ENCODE measurements at regions not wholly inside any gene's neighbourhood (a gene's known extent, or its start where the extent isn't known, plus 50 kb on each side); places are given as distances from the start of the nearest gene placed in this dataset.

- ATAC-seq (peak; percentile 97), DNase-seq (peak; percentile 87)
- intact Hi-C loops (cut with micrococcal nuclease) = no loop called here
These were observed 243.9 kb downstream of the SNX13 start for GRCh38 chr7:17696422-17696821.

- peak; percentile 87 for ATAC-seq
- peak; percentile 51 for DNase-seq
- intact Hi-C loops (cut with micrococcal nuclease) = no loop called here
These were observed 243.0 kb downstream of the SNX13 start for GRCh38 chr7:17697128-17697881.

GRCh38 chr7:17699696-17700095 is 240.6 kb downstream of the SNX13 start:
- ATAC-seq (no peak), DNase-seq (no peak)
- intact Hi-C loops (cut with micrococcal nuclease) = loop anchor here (10.0 kb wide), 2 partner anchors 255 to 645 kb away; no protein-coding TSS in a partner anchor

GRCh38 chr7:17700138-17700537 is 240.2 kb downstream of the SNX13 start:
- intact Hi-C loops (cut with micrococcal nuclease) = loop anchor here (10.0 kb wide), 2 partner anchors 255 to 645 kb away; no protein-coding TSS in a partner anchor
- DNase-seq (no peak), ATAC-seq (no peak)

- no peak for DNase-seq
- no peak for ATAC-seq
- intact Hi-C loops (cut with micrococcal nuclease) = loop anchor here (10.0 kb wide), 2 partner anchors 249 to 639 kb away; no protein-coding TSS in a partner anchor
These were observed 234.0 kb downstream of the SNX13 start for GRCh38 chr7:17706275-17706674.

DNA sequence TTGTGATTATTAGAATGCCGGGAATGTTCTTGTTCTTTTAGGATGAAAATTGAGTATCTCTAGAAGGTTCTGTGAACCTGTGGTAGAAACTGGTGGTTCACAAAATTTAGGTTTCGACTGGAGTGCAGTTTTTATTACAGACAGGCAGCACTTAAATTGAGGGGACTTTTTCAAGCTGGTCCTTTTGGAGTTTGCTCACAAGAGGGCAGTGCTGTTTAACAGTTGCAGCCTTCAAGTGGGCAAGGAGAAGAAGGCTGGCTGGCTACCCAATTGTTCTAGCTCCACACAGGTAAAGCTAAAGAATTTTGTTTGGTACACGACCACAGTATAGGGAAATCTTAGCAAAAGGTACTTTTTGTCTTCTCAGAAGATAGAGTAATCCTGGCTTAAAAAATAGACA is 233.6 kb downstream of the SNX13 start:
- DNase-seq (no peak), ATAC-seq (peak; percentile 81)
- intact Hi-C loops (cut with micrococcal nuclease) = loop anchor here (10.0 kb wide), 2 partner anchors 248 to 638 kb away; no protein-coding TSS in a partner anchor

DNA sequence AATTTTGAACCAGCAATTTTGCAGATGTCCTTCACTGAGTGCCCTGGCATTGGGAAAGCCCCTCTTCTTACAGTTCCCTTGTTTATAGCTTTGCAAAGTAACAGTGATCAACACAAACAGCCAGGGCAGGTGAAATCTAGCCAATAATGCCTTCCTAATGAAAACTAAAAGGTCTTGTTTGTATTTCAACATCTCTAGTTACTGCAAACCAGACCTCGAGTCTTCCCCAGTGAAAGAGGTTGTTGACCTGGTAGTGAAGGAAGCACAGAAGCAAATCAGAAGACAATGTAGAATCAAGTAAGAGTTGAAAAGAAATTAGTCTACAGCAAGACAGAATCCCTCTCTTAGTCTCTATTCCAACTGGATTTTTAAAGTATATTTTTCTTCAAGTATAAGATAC is 231.2 kb downstream of the SNX13 start:
- ATAC-seq = no peak
- DNase-seq = no peak
- intact Hi-C loops (cut with micrococcal nuclease) = loop anchor here (10.0 kb wide), 2 partner anchors 246 to 636 kb away; no protein-coding TSS in a partner anchor

- DNase-seq = no peak
- intact Hi-C loops (cut with micrococcal nuclease) = loop anchor here (10.0 kb wide), 2 partner anchors 245 to 635 kb away; no protein-coding TSS in a partner anchor
- no peak for ATAC-seq
These were observed 230.7 kb downstream of the SNX13 start for GRCh38 chr7:17709599-17709998.

DNA sequence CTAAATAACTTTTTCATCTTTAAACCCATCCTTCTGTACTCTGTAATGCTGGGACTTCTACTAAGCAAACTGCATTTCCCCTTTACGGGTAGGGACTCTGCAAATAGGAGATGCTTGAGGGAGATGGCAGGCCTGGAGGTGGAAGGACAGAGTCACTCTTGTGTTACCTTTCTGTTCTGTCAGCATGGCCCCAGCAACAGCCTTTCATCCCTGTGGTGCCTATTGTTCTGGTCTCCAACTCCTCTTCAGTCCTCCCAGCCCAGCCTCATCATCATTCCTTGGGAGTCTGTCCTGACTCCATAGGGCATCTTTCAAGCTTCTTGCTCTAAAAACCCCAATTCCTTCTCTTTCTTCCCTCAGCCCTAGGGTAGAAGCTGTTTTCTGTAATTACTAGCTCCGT is 230.0 kb downstream of the SNX13 start:
- intact Hi-C loops (cut with micrococcal nuclease) = no loop called here

DNA sequence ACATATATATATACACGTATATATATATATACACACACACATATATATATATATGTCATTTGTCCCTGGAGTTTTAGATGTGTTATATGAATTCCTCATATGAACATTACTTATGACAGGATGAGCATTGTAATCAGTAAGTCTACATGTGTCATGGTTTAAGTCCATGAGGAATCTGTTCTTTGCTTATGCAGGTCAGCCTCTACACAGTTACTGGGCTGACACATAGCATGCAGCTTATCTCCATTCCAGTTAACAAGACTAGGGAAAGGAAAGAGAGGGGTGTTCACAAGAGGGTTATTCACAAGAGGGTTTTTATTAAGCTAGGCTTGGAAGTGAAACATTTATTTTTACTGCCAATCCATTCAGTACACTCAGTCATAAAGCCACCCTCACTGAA is 226.7 kb downstream of the SNX13 start:
- intact Hi-C loops (cut with micrococcal nuclease) = no loop called here
- DNase-seq (no peak), ATAC-seq (no peak)

More for the DNA sequence above, 230.0 kb downstream of the SNX13 start:
- DNase-seq = no peak
- ATAC-seq = no peak

GRCh38 chr7:17716816-17717215 is 223.5 kb downstream of the SNX13 start:
- DNase-seq (no peak), ATAC-seq (no peak)
- intact Hi-C loops (cut with micrococcal nuclease) = no loop called here

DNA sequence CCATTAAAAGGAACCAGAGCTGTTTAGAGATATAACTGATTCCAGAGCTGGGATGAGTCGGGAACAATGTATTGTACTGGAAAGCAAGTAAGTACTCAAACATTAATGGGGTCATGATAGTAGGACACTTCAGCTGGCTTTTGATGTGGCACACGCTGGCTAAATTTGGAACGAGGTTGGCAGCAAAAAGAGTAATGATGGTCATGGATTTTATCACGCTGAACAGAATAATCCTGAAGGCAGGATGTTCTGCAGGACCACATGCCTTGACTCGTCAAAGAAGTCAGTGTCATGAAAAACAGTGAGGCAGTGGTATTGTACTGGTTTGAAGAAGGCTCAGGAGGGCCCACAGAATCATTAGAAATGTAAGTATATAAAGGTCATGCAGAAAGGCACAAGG is 220.3 kb downstream of the SNX13 start:
- DNase-seq = no peak
- ATAC-seq = peak; percentile 83
- intact Hi-C loops (cut with micrococcal nuclease) = no loop called here

- ATAC-seq = no peak
- intact Hi-C loops (cut with micrococcal nuclease) = no loop called here
- no peak for DNase-seq
These were observed 218.5 kb downstream of the SNX13 start for GRCh38 chr7:17721736-17722285.

- DNase-seq (no peak), ATAC-seq (no peak)
- intact Hi-C loops (cut with micrococcal nuclease) = no loop called here
These were observed 217.5 kb downstream of the SNX13 start for GRCh38 chr7:17722798-17723197.

GRCh38 chr7:17725821-17726220 is 214.5 kb downstream of the SNX13 start:
- ATAC-seq (no peak), DNase-seq (no peak)
- intact Hi-C loops (cut with micrococcal nuclease) = no loop called here

- intact Hi-C loops (cut with micrococcal nuclease) = no loop called here
- ATAC-seq (no peak), DNase-seq (no peak)
These were observed 208.2 kb downstream of the SNX13 start for GRCh38 chr7:17732083-17732482.
